Mesothelial cell of epicardium (in vitro differentiated cells): ENCODE measurements at regions not wholly inside any gene's neighbourhood (a gene's known extent, or its start where the extent isn't known, plus 50 kb on each side); places are given as distances from the start of the nearest gene placed in this dataset.
"Not testable (repeated sequence)": the region's sequence is repeated elsewhere in the genome, so short reads cannot be mapped to it uniquely, and the experiment has no call there.

ENCODE experiments used
- DNase-seq, 2 experiments: peaks; one replicate each; pipeline ENCODE4 v3.0.0; 2021; ENCODE audit warnings: low spot score in 2 of 2; ENCODE audit not compliant: unreplicated experiment in 2 of 2
- H3K27ac Mint-ChIP-seq: 2 replicates; pipeline ENCODE4 v1.8.0; 2021; ENCODE audit warnings: mixed read lengths
- H3K27me3 Mint-ChIP-seq: 2 replicates; pipeline ENCODE4 v1.8.0; 2021; ENCODE audit warnings: low read depth, mixed read lengths
- H3K36me3 Mint-ChIP-seq: 2 replicates; pipeline ENCODE4 v1.8.0; 2021; ENCODE audit warnings: mixed read lengths
- H3K4me1 Mint-ChIP-seq: 2 replicates; pipeline ENCODE4 v1.8.0; 2021; ENCODE audit warnings: mixed read lengths
- H3K4me3 Mint-ChIP-seq: 2 replicates; pipeline ENCODE4 v1.8.0; 2021; ENCODE audit warnings: mild to moderate bottlenecking, moderate library complexity, mixed read lengths
- H3K9me3 Mint-ChIP-seq: 2 replicates; pipeline ENCODE4 v1.8.0; 2021; ENCODE audit warnings: mixed read lengths
- CTCF ChIP-seq: fragments of 200-600 bp; sonication (generic); IDR thresholded peaks from one replicate; pipeline ENCODE4 v1.5.0; 2021; ENCODE audit warnings: antibody characterized with exemption; ENCODE audit not compliant: unreplicated experiment

- H3K4me3 Mint-ChIP-seq = no peak overlapping the region
- H3K27me3 Mint-ChIP-seq = peaks cover 2% of the 10 kb centered on the region
- no peak for TF ChIP-seq CTCF
- H3K4me1 Mint-ChIP-seq = peaks cover 34% of the 10 kb centered on the region
- H3K36me3 Mint-ChIP-seq = peaks cover 10% of the 10 kb centered on the region
- H3K9me3 Mint-ChIP-seq = peaks cover 19% of the 10 kb centered on the region
- DNase-seq = no peak
- H3K27ac Mint-ChIP-seq = no peak overlapping the region
These were observed 253.1 kb upstream of the BTG1 start for GRCh38 chr12:92398565-92399309.

DNA sequence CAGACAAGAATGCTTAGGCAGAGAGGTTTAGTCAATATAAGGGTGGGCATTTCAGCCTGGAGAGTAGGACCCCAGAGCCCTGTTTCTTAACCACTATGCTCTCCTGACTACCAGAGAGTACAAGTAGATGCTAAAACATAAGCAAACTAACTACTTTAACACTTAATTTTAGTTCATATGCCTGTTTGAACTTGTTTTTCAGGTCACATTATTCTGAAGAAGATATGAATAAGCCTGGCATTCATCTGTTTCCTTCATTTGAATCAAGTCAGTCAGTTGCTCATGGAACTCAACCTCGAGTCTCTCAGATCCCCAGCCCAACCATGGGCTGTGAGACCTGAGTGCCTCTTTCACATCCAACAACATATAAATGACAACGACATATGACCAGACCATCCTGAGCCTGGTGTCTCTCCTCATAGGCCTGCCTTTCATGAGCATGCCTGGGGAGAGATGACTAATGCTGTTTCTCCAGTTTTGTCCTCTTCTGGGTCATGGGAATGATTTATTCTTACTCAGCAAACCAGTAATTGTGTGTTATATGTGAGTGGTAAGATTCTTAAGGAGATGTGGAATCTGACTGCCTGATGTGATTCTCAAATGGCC lies 251.1 kb upstream of the BTG1 start:
- H3K36me3 Mint-ChIP-seq = peaks cover 23% of the 10 kb centered on the region
- peak overlapping the region; percentile 15 for H3K27ac Mint-ChIP-seq
- H3K9me3 Mint-ChIP-seq = peaks cover 39% of the 10 kb centered on the region
- H3K4me1 Mint-ChIP-seq = peaks cover 25% of the 10 kb centered on the region
- TF ChIP-seq CTCF = no peak
- H3K27me3 Mint-ChIP-seq = peaks cover 2% of the 10 kb centered on the region
- no peak overlapping the region for H3K4me3 Mint-ChIP-seq
- DNase-seq = no peak

DNA sequence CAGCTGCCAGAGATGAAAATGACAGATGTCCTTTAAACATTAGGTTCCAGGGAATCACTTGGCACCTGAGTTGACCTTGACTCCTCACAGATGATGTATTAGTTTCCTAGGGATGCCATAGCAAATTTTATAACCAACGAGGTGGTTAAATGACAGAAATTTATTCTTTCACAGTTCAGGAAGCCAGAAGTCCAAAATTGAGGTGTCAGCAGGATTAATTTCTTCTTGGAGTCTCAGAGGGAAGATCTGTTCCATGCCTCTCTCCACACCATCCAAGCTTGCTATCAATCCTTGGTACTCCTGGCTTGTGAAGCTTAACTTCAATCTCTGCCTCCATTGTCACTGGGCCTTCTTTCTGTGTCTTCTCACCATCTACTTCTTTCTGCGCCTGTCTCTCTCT lies 249.7 kb upstream of the BTG1 start:
- H3K4me1 Mint-ChIP-seq = peaks cover 25% of the 10 kb centered on the region
- H3K36me3 Mint-ChIP-seq = peaks cover 23% of the 10 kb centered on the region
- no peak overlapping the region for H3K4me3 Mint-ChIP-seq
- peaks cover 48% of the 10 kb centered on the region for H3K9me3 Mint-ChIP-seq
- no peak for TF ChIP-seq CTCF
- H3K27me3 Mint-ChIP-seq = no peaks in the 10 kb centered on the region
- H3K27ac Mint-ChIP-seq = no peak overlapping the region
- DNase-seq = no peak

DNA sequence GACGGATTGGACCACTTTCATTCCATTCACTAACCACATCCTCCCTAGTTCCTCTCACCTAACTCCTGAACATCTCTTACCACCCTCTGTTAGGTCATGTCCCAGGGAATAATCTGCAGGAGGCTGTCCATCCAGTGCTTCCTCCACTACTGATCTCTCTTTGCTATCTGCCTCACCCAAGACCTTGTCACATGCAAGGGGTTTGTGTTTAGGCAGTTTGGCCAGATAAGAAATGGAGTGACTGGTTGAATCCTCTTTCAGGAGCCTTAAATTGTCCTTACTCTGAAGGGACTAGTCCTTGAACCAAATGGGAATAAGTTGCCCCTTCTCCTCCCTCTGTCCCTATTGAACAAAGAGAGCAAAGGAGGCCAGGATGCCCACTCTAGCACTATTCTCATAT lies 249.2 kb upstream of the BTG1 start:
- Mint-ChIP-seq H3K36me3 (peaks cover 23% of the 10 kb centered on the region), H3K4me3 (no peak overlapping the region), H3K27ac (no peak overlapping the region), H3K27me3 (no peaks in the 10 kb centered on the region), H3K9me3 (peaks cover 52% of the 10 kb centered on the region), H3K4me1 (peaks cover 25% of the 10 kb centered on the region)
- TF ChIP-seq CTCF = no peak
- no peak for DNase-seq

- DNase-seq = no peak
- no peak overlapping the region for H3K27ac Mint-ChIP-seq
- peaks cover 52% of the 10 kb centered on the region for H3K9me3 Mint-ChIP-seq
- no peak overlapping the region for H3K4me3 Mint-ChIP-seq
- peaks cover 23% of the 10 kb centered on the region for H3K36me3 Mint-ChIP-seq
- H3K4me1 Mint-ChIP-seq = peaks cover 19% of the 10 kb centered on the region
- TF ChIP-seq CTCF = no peak
- H3K27me3 Mint-ChIP-seq = no peaks in the 10 kb centered on the region
These were observed 247.9 kb upstream of the BTG1 start for GRCh38 chr12:92393504-92393903.

- not testable (repeated sequence) for H3K4me3 Mint-ChIP-seq
- peaks cover 52% of the 10 kb centered on the region for H3K9me3 Mint-ChIP-seq
These were observed 246.1 kb upstream of the BTG1 start for GRCh38 chr12:92391726-92392125.

More at GRCh38 chr12:92391726-92392125, 246.1 kb upstream of the BTG1 start:
- H3K27ac Mint-ChIP-seq, DNase-seq, H3K27me3 Mint-ChIP-seq: not testable (repeated sequence)
- Mint-ChIP-seq H3K36me3 (peaks cover 23% of the 10 kb centered on the region), H3K4me1 (peaks cover 19% of the 10 kb centered on the region)
